ENCODE measurements at regions not wholly inside any gene's neighbourhood (a gene's known extent, or its start where the extent isn't known, plus 50 kb on each side); places are given as distances from the start of the nearest gene placed in this dataset.

GRCh38 chr21:24955275-24955961, 651.9 kb downstream of the MRPL39 start:
- no peak overlapping the region for H3K27ac ChIP-seq (ENCODE audit: poor library complexity, severe bottlenecking)
- H3K27me3 ChIP-seq (ENCODE audit: insufficient read depth, poor library complexity, severe bottlenecking), result peaks cover 5% of the 10 kb centered on the region
- no peak for TF ChIP-seq CTCF (IDR thresholded peaks at IDR 0.05; ENCODE audit: poor library complexity, severe bottlenecking)
- H3K4me1 ChIP-seq (ENCODE audit: insufficient read depth, poor library complexity, severe bottlenecking), result no peaks in the 10 kb centered on the region
- H3K4me3 ChIP-seq (ENCODE audit: severe bottlenecking), result no peak overlapping the region
- ATAC-seq (ENCODE audit: low read depth) (no peak), DNase-seq (ENCODE audit: low spot score) (no peak)
- no peaks in the 10 kb centered on the region for H3K9me3 ChIP-seq (ENCODE audit: severe bottlenecking)
- H3K36me3 ChIP-seq (ENCODE audit: low read depth), result no peaks in the 10 kb centered on the region

- Histone ChIP-seq H3K36me3 (ENCODE audit: low read depth) (no peaks in the 10 kb centered on the region), H3K9me3 (ENCODE audit: severe bottlenecking) (no peaks in the 10 kb centered on the region), H3K4me1 (ENCODE audit: insufficient read depth, poor library complexity, severe bottlenecking) (no peaks in the 10 kb centered on the region), H3K4me3 (ENCODE audit: severe bottlenecking) (no peak overlapping the region), H3K27me3 (ENCODE audit: insufficient read depth, poor library complexity, severe bottlenecking) (peaks cover 9% of the 10 kb centered on the region), H3K27ac (ENCODE audit: poor library complexity, severe bottlenecking) (no peak overlapping the region)
- DNase-seq (ENCODE audit: low spot score), result no peak
- no peak for TF ChIP-seq CTCF (IDR thresholded peaks at IDR 0.05; ENCODE audit: poor library complexity, severe bottlenecking)
- ATAC-seq (ENCODE audit: low read depth), result no peak
Observed at GRCh38 chr21:24948186-24948585, 659.1 kb downstream of the MRPL39 start.

- no peaks in the 10 kb centered on the region for H3K9me3 ChIP-seq (ENCODE audit: severe bottlenecking)
- H3K4me3 ChIP-seq (ENCODE audit: severe bottlenecking), result no peak overlapping the region
- ATAC-seq (ENCODE audit: low read depth) (no peak), DNase-seq (ENCODE audit: low spot score) (no peak)
- H3K27me3 ChIP-seq (ENCODE audit: insufficient read depth, poor library complexity, severe bottlenecking), result peaks cover 5% of the 10 kb centered on the region
- no peak for TF ChIP-seq CTCF (IDR thresholded peaks at IDR 0.05; ENCODE audit: poor library complexity, severe bottlenecking)
- no peaks in the 10 kb centered on the region for H3K36me3 ChIP-seq (ENCODE audit: low read depth)
- H3K27ac ChIP-seq (ENCODE audit: poor library complexity, severe bottlenecking), result no peak overlapping the region
- H3K4me1 ChIP-seq (ENCODE audit: insufficient read depth, poor library complexity, severe bottlenecking), result no peaks in the 10 kb centered on the region
Observed at GRCh38 chr21:24945910-24946309, 661.4 kb downstream of the MRPL39 start.

GRCh38 chr21:24941316-24942185, 665.7 kb downstream of the MRPL39 start:
- DNase-seq (ENCODE audit: low spot score), result no peak
- Histone ChIP-seq H3K27me3 (ENCODE audit: insufficient read depth, poor library complexity, severe bottlenecking) (peaks cover 13% of the 10 kb centered on the region), H3K36me3 (ENCODE audit: low read depth) (no peaks in the 10 kb centered on the region), H3K4me3 (ENCODE audit: severe bottlenecking) (no peak overlapping the region), H3K4me1 (ENCODE audit: insufficient read depth, poor library complexity, severe bottlenecking) (no peaks in the 10 kb centered on the region), H3K9me3 (ENCODE audit: severe bottlenecking) (no peaks in the 10 kb centered on the region), H3K27ac (ENCODE audit: poor library complexity, severe bottlenecking) (no peak overlapping the region)
- TF ChIP-seq CTCF (IDR thresholded peaks at IDR 0.05; ENCODE audit: poor library complexity, severe bottlenecking), result no peak
- ATAC-seq (ENCODE audit: low read depth), result peak; percentile 60; the same call in 2 of the 3 replicates

All from RWPE2 (cell line).